PC-3 (cell line): ENCODE measurements at regions not wholly inside any gene's neighbourhood (a gene's known extent, or its start where the extent isn't known, plus 50 kb on each side); places are given as distances from the start of the nearest gene placed in this dataset.

Experiments used
- ATAC-seq: fragments of 200-7000 bp; cut with Tn5 transposase; 2 replicates; pipeline ENCODE4 v1.9.1; 2020; ENCODE audit warnings: mild to moderate bottlenecking, moderate library complexity
- BruUV-seq: library from RNA; stranded (reverse); fragments of 400-500 nt; replicated peaks from 2 replicates; lab custom pipeline; 2021; lab: Mats Ljungman, UMichigan
- CTCF ChIA-PET: fragments of 300-600 bp; sonication (Branson Sonifier 250); formaldehyde crosslinking; loops from one replicate; lab custom pipeline; 2022; ENCODE audit warnings: antibody characterized with exemption; lab: Charles Lee
- POLR2A ChIA-PET: fragments of 300-600 bp; sonication (Branson Sonifier 250); formaldehyde crosslinking; loops from one replicate; lab custom pipeline; 2022; ENCODE audit warnings: antibody characterized with exemption; ENCODE audit not compliant: unreplicated experiment; lab: Charles Lee
- DNase-seq: peaks from one replicate; pipeline ENCODE4 v3.0.0-alpha.2; 2015
- H2AFZ ChIP-seq: fragments of 300-600 bp; sonication (generic); 2 replicates; pipeline ENCODE4 v1.6.0; 2016; ENCODE audit warnings: antibody characterized with exemption, low read length
- H3F3A ChIP-seq: fragments of 300-600 bp; sonication (generic); one replicate; pipeline ENCODE4 v1.6.0; 2017; ENCODE audit warnings: antibody characterized with exemption, low read length, control low read depth, mild to moderate bottlenecking; ENCODE audit not compliant: unreplicated experiment
- H3K27ac ChIP-seq: fragments of 300-600 bp; sonication (generic); 2 replicates; pipeline ENCODE4 v1.5.1; 2016; ENCODE audit warnings: mild to moderate bottlenecking, low read length
- H3K27me3 ChIP-seq: fragments of 300-600 bp; sonication (generic); 2 replicates; pipeline ENCODE4 v1.6.1; 2016; ENCODE audit warnings: low read length, mixed read lengths
- H3K36me3 ChIP-seq: fragments of 300-600 bp; sonication (generic); 2 replicates; pipeline ENCODE4 v1.6.1; 2016; ENCODE audit warnings: low read depth, mixed run types, low read length, mixed read lengths
- H3K4me1 ChIP-seq: fragments of 300-600 bp; sonication (generic); 2 replicates; pipeline ENCODE4 v1.5.1; 2016; ENCODE audit warnings: low read length; ENCODE audit not compliant: insufficient read depth
- H3K4me2 ChIP-seq: fragments of 300-600 bp; sonication (generic); 2 replicates; pipeline ENCODE4 v1.6.0; 2016; ENCODE audit warnings: low read length
- H3K4me3 ChIP-seq: fragments of 300-600 bp; sonication (generic); 2 replicates; pipeline ENCODE4 v1.5.1; 2016; ENCODE audit warnings: mild to moderate bottlenecking, low read length, mixed read lengths
- H3K79me2 ChIP-seq: fragments of 300-600 bp; sonication (generic); 2 replicates; pipeline ENCODE4 v1.6.1; 2017; ENCODE audit warnings: low read length, mixed read lengths
- H3K9ac ChIP-seq: fragments of 300-600 bp; sonication (generic); 2 replicates; pipeline ENCODE4 v1.6.0; 2016; ENCODE audit warnings: mild to moderate bottlenecking, low read length
- H3K9me2 ChIP-seq: fragments of 300-600 bp; sonication (generic); replicated peaks from 2 replicates; pipeline ENCODE4 v1.6.1; 2016; ENCODE audit warnings: mixed run types, low read length, mixed read lengths
- H3K9me3 ChIP-seq: fragments of 300-600 bp; sonication (generic); 2 replicates; pipeline ENCODE4 v1.6.1; 2016; ENCODE audit warnings: low read length, mixed read lengths
- H4K20me1 ChIP-seq: fragments of 300-600 bp; sonication (generic); 2 replicates; pipeline ENCODE4 v1.6.1; 2016; ENCODE audit warnings: low read length, mixed read lengths
- EZH2 ChIP-seq: fragments of 300-600 bp; sonication (generic); IDR thresholded peaks from one replicate; pipeline ENCODE4 v1.6.1; 2017; ENCODE audit warnings: antibody characterized with exemption, mild to moderate bottlenecking, low read length; ENCODE audit not compliant: unreplicated experiment
- EZH2phosphoT487 ChIP-seq: fragments of 300-600 bp; sonication (generic); IDR thresholded peaks from 2 replicates; pipeline ENCODE4 v1.6.1; 2018; ENCODE audit warnings: mild to moderate bottlenecking, antibody characterized with exemption, low read length, borderline replicate concordance
- intact Hi-C: fragments of 100-400 bp; cut with micrococcal nuclease; formaldehyde crosslinking; loops from 2 replicates; pipeline ENCODE4 v1.9.0; 2023
- TF ChIP-seq, protein P1 (sequence below): fragments of 300-600 bp; sonication (generic); conservative IDR thresholded peaks from 2 replicates; pipeline ENCODE4 v1.5.1; 2017; ENCODE audit warnings: antibody characterized with exemption, low read depth, mild to moderate bottlenecking, low read length

DNA sequence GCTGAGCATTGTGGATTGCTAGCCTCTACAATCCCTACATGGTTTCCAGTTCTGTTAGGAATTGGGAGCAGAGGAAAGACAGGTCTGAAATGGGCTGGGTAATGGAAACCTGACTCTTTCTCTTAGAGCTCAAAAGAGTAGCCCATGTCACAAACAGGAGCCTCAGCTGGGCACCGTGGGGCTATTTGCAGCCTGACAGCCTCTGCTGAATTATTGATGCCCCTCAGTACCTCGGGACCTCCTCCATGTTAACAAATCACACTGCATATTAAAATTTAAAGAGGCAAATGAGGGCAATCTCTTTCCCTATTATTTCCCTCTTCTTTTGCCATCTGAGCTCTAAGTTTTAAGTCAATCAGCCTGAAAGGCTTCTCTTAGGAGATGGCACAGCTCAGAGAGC lies 157.1 kb downstream of the TSEN15 start:
- Histone ChIP-seq H4K20me1 (no peaks in the 10 kb centered on the region), H3K79me2 (no peaks in the 10 kb centered on the region), H3K36me3 (no peaks in the 10 kb centered on the region), H3K9ac (no peak overlapping the region), H3K9me3 (no peaks in the 10 kb centered on the region), H3K27ac (no peak overlapping the region), H3K4me2 (no peak overlapping the region), H3F3A (no peaks in the 10 kb centered on the region), H3K4me1 (no peaks in the 10 kb centered on the region), H3K4me3 (no peak overlapping the region), H3K9me2 (no peaks in the 10 kb centered on the region), H3K27me3 (no peaks in the 10 kb centered on the region), H2AFZ (no peak overlapping the region)
- DNase-seq: no peak
- no peak for ATAC-seq
- no TSS peak for BruUV-seq
- ChIA-PET CTCF (no interaction called here), POLR2A (no interaction called here)
- no peak for TF ChIP-seq EZH2
- TF ChIP-seq, protein P1, sequence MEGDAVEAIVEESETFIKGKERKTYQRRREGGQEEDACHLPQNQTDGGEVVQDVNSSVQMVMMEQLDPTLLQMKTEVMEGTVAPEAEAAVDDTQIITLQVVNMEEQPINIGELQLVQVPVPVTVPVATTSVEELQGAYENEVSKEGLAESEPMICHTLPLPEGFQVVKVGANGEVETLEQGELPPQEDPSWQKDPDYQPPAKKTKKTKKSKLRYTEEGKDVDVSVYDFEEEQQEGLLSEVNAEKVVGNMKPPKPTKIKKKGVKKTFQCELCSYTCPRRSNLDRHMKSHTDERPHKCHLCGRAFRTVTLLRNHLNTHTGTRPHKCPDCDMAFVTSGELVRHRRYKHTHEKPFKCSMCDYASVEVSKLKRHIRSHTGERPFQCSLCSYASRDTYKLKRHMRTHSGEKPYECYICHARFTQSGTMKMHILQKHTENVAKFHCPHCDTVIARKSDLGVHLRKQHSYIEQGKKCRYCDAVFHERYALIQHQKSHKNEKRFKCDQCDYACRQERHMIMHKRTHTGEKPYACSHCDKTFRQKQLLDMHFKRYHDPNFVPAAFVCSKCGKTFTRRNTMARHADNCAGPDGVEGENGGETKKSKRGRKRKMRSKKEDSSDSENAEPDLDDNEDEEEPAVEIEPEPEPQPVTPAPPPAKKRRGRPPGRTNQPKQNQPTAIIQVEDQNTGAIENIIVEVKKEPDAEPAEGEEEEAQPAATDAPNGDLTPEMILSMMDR: no peak
- TF ChIP-seq EZH2phosphoT487: no peak
- intact Hi-C loops: no loop called here

DNA sequence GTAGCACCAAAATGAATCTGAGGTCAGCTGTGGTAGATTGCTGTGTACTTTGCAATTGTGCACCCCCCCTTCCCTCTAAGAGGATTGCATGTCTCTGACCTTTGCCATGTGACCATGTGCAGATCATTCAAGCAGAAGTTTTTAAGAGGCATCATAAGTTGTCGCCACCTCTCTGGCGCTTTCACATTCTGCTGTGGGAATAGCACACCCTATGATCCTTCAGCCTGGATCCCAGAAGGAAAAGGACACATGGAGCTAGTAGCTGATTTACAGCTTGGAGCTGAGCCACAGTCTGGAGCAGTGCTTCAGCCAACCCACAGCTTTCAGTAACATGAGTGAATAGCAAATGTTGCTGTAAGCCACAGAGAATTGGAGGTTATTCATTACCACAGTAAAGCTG lies 158.5 kb downstream of the TSEN15 start:
- Histone ChIP-seq H3K9ac (no peak overlapping the region), H3K79me2 (no peaks in the 10 kb centered on the region), H3K27me3 (no peaks in the 10 kb centered on the region), H3K4me1 (no peaks in the 10 kb centered on the region), H3K9me3 (no peaks in the 10 kb centered on the region), H3K36me3 (no peaks in the 10 kb centered on the region), H3K4me2 (no peak overlapping the region), H3F3A (no peaks in the 10 kb centered on the region), H3K27ac (no peak overlapping the region), H2AFZ (no peak overlapping the region), H3K9me2 (no peaks in the 10 kb centered on the region), H3K4me3 (no peak overlapping the region), H4K20me1 (no peaks in the 10 kb centered on the region)
- TF ChIP-seq, protein P1: no peak
- ATAC-seq: no peak
- BruUV-seq: no TSS peak
- ChIA-PET CTCF (no interaction called here), POLR2A (no interaction called here)
- no peak for DNase-seq
- intact Hi-C loops: no loop called here

DNA sequence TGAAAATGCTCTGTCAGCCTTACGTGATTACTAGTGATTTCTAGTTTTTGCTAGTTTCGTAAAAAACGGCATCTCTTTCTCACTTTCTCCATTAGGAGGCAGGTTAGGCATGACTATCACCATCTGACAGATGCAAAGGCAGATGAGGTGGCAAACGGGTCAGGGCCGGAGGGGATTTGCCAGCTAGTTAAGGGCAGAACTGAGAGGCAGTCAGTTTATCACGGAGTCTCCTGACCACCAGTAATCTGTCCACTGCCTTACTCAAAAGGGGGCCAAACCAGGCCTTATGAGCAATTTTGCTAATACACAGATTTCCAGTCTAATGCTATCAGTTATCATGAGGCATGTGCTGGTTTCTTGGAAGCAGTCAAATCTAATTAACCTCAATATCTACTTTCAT lies 159.3 kb downstream of the TSEN15 start:
- intact Hi-C loops: no loop called here
- no TSS peak for BruUV-seq
- ATAC-seq (no peak), DNase-seq (no peak)
- no peaks in the 10 kb centered on the region for H3K9me2 ChIP-seq
- no peak overlapping the region for H3K4me2 ChIP-seq
- no peak for TF ChIP-seq EZH2
- TF ChIP-seq, protein P1: no peak
- no peak for TF ChIP-seq EZH2phosphoT487
- H3K9me3 ChIP-seq: no peaks in the 10 kb centered on the region
- no peak overlapping the region for H2AFZ ChIP-seq
- H3K36me3 ChIP-seq: no peaks in the 10 kb centered on the region
- H3F3A ChIP-seq: no peaks in the 10 kb centered on the region
- no peaks in the 10 kb centered on the region for H3K79me2 ChIP-seq
- H4K20me1 ChIP-seq: no peaks in the 10 kb centered on the region
- CTCF ChIA-PET: no interaction called here
- H3K4me3 ChIP-seq: no peak overlapping the region
- no peaks in the 10 kb centered on the region for H3K4me1 ChIP-seq
- POLR2A ChIA-PET: no interaction called here
- no peak overlapping the region for H3K27ac ChIP-seq
- H3K9ac ChIP-seq: no peak overlapping the region
- H3K27me3 ChIP-seq: no peaks in the 10 kb centered on the region
